ENCODE measurements at regions not wholly inside any gene's neighbourhood (a gene's known extent, or its start where the extent isn't known, plus 50 kb on each side); places are given as distances from the start of the nearest gene placed in this dataset.

DNA sequence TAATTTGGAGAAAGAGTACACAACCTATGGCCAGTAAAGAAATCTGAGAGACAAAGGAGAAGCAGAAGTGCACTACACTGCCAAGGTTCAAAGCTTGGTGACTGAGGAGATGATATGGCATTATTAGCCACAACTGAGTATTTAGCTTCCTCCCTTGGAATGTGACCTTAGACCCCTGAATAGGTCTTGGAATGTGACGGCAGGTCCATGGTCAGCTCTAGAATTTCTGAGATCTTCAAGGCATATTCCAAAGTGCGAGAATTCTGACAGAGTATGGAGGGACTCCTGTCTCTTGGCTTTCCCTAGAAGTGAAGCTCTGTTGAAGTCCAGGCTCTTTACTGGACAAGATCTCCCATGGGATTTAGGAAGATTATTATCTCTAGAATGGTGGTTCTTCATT lies 130.0 kb upstream of the FN1 start:
- Histone ChIP-seq H3K27me3 (replicated peaks; ENCODE audit: insufficient read depth) (no peaks in the 10 kb centered on the region), H3K9me3 (ENCODE audit: low read depth) (no peaks in the 10 kb centered on the region), H3K4me3 (no peak overlapping the region), H3K36me3 (ENCODE audit: low read depth) (no peaks in the 10 kb centered on the region), H3K9me2 (ENCODE audit: insufficient read depth) (no peaks in the 10 kb centered on the region; the same call in 1 of the 2 replicates), H3K27ac (no peak overlapping the region), H3K4me1 (ENCODE audit: insufficient read depth) (no peaks in the 10 kb centered on the region), H3K4me2 (ENCODE audit: unreplicated experiment) (no peak overlapping the region), H3K79me2 (ENCODE audit: insufficient read depth) (no peaks in the 10 kb centered on the region), H3F3A (ENCODE audit: insufficient read depth) (no peaks in the 10 kb centered on the region), H4K20me1 (ENCODE audit: insufficient read depth) (no peaks in the 10 kb centered on the region), H2AFZ (no peak overlapping the region), H3K9ac (no peak overlapping the region)
- DNase-seq = no peak
- WGBS, 2 experiments (ENCODE audit: low coverage in 1 of 2, low lambda C conversion rate in 2 of 2, missing lambda C conversion rate in 2 of 2) = 94 to 100% methylated on average over 2 of the region's 2 CpGs
- TF ChIP-seq EZH2phosphoT487 (IDR thresholded peaks at IDR 0.05; ENCODE audit: insufficient read depth, low read depth) = no peak
- no peak for TF ChIP-seq EZH2 (IDR thresholded peaks at IDR 0.05; ENCODE audit: insufficient read depth, poor library complexity, severe bottlenecking)
- in situ Hi-C loops (cut with MboI) = no loop called here

DNA sequence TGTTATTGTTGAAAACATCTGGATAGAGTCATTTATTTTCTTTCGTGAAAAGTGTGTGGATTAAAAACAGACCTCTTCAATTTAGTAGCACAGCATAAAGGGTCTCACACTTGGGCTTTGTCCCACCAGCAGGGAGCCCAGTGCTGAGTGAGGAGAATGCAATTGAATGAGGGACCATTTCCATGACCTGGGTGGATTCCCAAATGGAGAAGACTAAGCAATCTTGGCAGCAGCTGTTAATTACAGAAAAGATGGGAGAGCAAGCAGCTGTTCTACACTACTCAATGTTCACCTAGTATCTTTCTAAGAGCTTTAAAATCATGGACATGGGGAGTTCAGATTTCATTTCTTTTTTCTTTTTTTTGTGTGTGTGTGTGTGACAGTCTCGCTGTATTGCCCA lies 121.8 kb upstream of the FN1 start:
- TF ChIP-seq EZH2phosphoT487 (IDR thresholded peaks at IDR 0.05; ENCODE audit: insufficient read depth, low read depth) (no peak), EZH2 (IDR thresholded peaks at IDR 0.05; ENCODE audit: insufficient read depth, poor library complexity, severe bottlenecking) (no peak)
- in situ Hi-C loops (cut with MboI) = no loop called here
- no peak overlapping the region for H3K27ac ChIP-seq
- no peaks in the 10 kb centered on the region for H3K27me3 ChIP-seq (replicated peaks; ENCODE audit: insufficient read depth)
- 77 to 83% methylated on average over 2 of the region's 2 CpGs for WGBS, 2 experiments (ENCODE audit: low coverage in 1 of 2, low lambda C conversion rate in 2 of 2, missing lambda C conversion rate in 2 of 2)
- no peaks in the 10 kb centered on the region for H3K9me3 ChIP-seq (ENCODE audit: low read depth)
- no peak for DNase-seq
- H3K4me3 ChIP-seq = no peak overlapping the region
- H3F3A ChIP-seq (ENCODE audit: insufficient read depth) = peaks cover 6% of the 10 kb centered on the region
- H3K9me2 ChIP-seq (ENCODE audit: insufficient read depth) = no peaks in the 10 kb centered on the region; the same call in 1 of the 2 replicates
- peaks cover 9% of the 10 kb centered on the region for H3K4me1 ChIP-seq (ENCODE audit: insufficient read depth)
- H3K9ac ChIP-seq = no peak overlapping the region
- no peaks in the 10 kb centered on the region for H4K20me1 ChIP-seq (ENCODE audit: insufficient read depth)
- no peaks in the 10 kb centered on the region for H3K79me2 ChIP-seq (ENCODE audit: insufficient read depth)
- H3K36me3 ChIP-seq (ENCODE audit: low read depth) = no peaks in the 10 kb centered on the region
- no peak overlapping the region for H3K4me2 ChIP-seq (ENCODE audit: unreplicated experiment)
- no peak overlapping the region for H2AFZ ChIP-seq

DNA sequence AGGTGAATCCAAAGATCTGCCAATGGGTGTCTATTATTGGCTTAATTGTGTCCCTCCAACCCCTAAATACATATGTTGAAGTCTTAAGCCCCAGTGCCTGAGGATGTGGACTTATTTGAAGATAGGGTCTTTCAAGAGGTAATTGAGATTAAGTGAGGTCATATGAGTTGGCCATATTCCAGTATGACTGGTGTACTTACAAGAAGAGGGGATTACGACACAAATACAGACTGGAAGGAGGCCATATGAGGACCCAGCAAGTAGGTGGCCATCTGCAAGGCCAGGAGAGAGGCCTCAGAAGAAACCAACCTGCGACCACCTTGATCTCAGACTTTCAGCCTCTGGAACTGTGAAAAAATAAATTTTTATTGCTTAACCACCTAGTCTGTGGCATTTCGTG lies 121.1 kb upstream of the FN1 start:
- no peak overlapping the region for H3K4me2 ChIP-seq (ENCODE audit: unreplicated experiment)
- DNase-seq = peak; percentile 42
- H3K9me2 ChIP-seq (ENCODE audit: insufficient read depth) = no peaks in the 10 kb centered on the region; the same call in 1 of the 2 replicates
- TF ChIP-seq EZH2 (IDR thresholded peaks at IDR 0.05; ENCODE audit: insufficient read depth, poor library complexity, severe bottlenecking) = no peak
- no peak for TF ChIP-seq EZH2phosphoT487 (IDR thresholded peaks at IDR 0.05; ENCODE audit: insufficient read depth, low read depth)
- H3F3A ChIP-seq (ENCODE audit: insufficient read depth) = peaks cover 6% of the 10 kb centered on the region
- no peaks in the 10 kb centered on the region for H3K79me2 ChIP-seq (ENCODE audit: insufficient read depth)
- no peak overlapping the region for H3K27ac ChIP-seq
- H2AFZ ChIP-seq = no peak overlapping the region
- in situ Hi-C loops (cut with MboI) = no loop called here
- H3K36me3 ChIP-seq (ENCODE audit: low read depth) = no peaks in the 10 kb centered on the region
- no peaks in the 10 kb centered on the region for H3K9me3 ChIP-seq (ENCODE audit: low read depth)
- no peak overlapping the region for H3K9ac ChIP-seq
- H3K4me3 ChIP-seq = no peak overlapping the region
- H3K4me1 ChIP-seq (ENCODE audit: insufficient read depth) = peaks cover 9% of the 10 kb centered on the region
- H3K27me3 ChIP-seq (replicated peaks; ENCODE audit: insufficient read depth) = no peaks in the 10 kb centered on the region
- 98% methylated on average over 3 of the region's 3 CpGs for WGBS, 2 experiments (ENCODE audit: low coverage in 1 of 2, low lambda C conversion rate in 2 of 2, missing lambda C conversion rate in 2 of 2)
- no peaks in the 10 kb centered on the region for H4K20me1 ChIP-seq (ENCODE audit: insufficient read depth)

DNA sequence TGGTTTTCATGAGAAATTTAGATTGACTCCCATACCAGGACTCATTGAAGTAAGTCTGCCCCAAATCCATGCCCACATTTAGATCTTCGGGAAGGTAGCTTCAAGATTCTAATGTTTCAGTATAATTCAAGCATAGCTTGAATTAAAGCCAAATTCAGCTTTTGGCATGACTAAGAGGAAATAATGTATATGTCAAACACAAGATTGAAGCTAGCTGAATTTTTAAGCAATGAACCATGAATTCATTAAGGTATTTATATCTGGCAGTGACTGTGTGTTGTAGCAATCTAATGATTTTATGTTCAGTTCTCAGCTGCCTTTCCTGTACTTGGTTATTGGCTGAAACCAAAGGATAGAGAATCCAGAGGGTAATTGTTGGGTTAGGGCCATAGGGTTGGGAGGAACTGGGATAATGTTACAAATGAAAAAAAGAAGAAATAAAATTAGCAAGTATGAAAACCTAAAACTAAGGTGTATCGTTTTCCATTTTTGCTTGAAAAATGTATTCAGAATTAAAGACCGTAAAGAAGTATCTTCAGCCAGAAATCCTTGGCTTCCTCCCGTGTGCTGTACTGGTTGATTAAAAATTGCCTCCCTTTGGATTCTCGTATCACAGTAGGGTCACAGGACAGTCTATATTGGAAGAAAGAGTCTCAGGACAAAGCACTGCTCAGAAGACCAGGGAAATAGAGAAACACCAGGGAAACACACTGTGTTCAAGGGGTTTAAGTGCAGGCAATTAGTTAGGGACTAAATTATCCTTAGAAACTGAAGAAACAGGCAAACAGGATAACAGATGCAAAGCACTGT lies 119.0 kb upstream of the FN1 start:
- no peaks in the 10 kb centered on the region for H3K79me2 ChIP-seq (ENCODE audit: insufficient read depth)
- no peak for DNase-seq

More for the DNA sequence above, 119.0 kb upstream of the FN1 start:
- Histone ChIP-seq H3F3A (ENCODE audit: insufficient read depth) (peaks cover 6% of the 10 kb centered on the region), H3K27me3 (replicated peaks; ENCODE audit: insufficient read depth) (no peaks in the 10 kb centered on the region), H4K20me1 (ENCODE audit: insufficient read depth) (no peaks in the 10 kb centered on the region), H2AFZ (peak overlapping the region; percentile 24), H3K4me3 (no peak overlapping the region), H3K36me3 (ENCODE audit: low read depth) (no peaks in the 10 kb centered on the region), H3K4me2 (ENCODE audit: unreplicated experiment) (no peak overlapping the region), H3K9me2 (ENCODE audit: insufficient read depth) (no peaks in the 10 kb centered on the region), H3K27ac (no peak overlapping the region), H3K9me3 (ENCODE audit: low read depth) (no peaks in the 10 kb centered on the region), H3K9ac (no peak overlapping the region), H3K4me1 (ENCODE audit: insufficient read depth) (peaks cover 9% of the 10 kb centered on the region)
- WGBS, 2 experiments (ENCODE audit: low coverage in 1 of 2, low lambda C conversion rate in 2 of 2, missing lambda C conversion rate in 2 of 2) = 60 to 62% methylated on average over 5 of the region's 5 CpGs
- in situ Hi-C loops (cut with MboI) = no loop called here
- TF ChIP-seq EZH2 (IDR thresholded peaks at IDR 0.05; ENCODE audit: insufficient read depth, poor library complexity, severe bottlenecking) = no peak
- no peak for TF ChIP-seq EZH2phosphoT487 (IDR thresholded peaks at IDR 0.05; ENCODE audit: insufficient read depth, low read depth)
